Fibroblast of the aortic adventitia (primary cell): ENCODE measurements at regions not wholly inside any gene's neighbourhood (a gene's known extent, or its start where the extent isn't known, plus 50 kb on each side); places are given as distances from the start of the nearest gene placed in this dataset.

Experiments used
- DNase-seq: peaks from one replicate; pipeline ENCODE4 v3.0.0-alpha.2; 2010; ENCODE audit warnings: low read depth
- H3K4me3 ChIP-seq: 2 replicates; pipeline ENCODE4 v1.5.1; 2011; ENCODE audit warnings: low read depth, mild to moderate bottlenecking, control low read depth, low read length, moderate library complexity
- TF ChIP-seq, protein P1 (sequence below): IDR thresholded peaks from 2 replicates; pipeline ENCODE4 v1.5.1; 2011; ENCODE audit warnings: mild to moderate bottlenecking, low read length, control low read depth, inconsistent platforms; ENCODE audit not compliant: insufficient read depth

DNA sequence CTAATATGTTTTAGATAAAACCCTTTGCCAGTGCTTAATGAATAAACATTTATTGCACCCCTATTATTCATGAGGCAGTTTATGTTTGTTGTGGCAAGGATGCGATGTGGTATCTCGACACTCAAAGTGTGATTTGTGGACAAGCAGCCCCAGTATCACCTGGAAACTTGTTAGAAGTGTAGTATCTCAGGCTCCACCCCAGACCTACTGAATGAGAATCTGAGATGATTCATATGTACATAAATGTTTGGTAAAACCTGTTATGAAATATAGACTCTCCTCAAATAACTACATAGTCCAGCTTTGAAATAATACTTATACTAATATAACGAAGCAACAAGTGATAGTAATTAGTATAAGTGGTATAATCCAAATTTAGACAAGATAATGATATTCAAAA lies 914.8 kb downstream of the TUSC7 start:
- no peak for DNase-seq
- TF ChIP-seq, protein P1, sequence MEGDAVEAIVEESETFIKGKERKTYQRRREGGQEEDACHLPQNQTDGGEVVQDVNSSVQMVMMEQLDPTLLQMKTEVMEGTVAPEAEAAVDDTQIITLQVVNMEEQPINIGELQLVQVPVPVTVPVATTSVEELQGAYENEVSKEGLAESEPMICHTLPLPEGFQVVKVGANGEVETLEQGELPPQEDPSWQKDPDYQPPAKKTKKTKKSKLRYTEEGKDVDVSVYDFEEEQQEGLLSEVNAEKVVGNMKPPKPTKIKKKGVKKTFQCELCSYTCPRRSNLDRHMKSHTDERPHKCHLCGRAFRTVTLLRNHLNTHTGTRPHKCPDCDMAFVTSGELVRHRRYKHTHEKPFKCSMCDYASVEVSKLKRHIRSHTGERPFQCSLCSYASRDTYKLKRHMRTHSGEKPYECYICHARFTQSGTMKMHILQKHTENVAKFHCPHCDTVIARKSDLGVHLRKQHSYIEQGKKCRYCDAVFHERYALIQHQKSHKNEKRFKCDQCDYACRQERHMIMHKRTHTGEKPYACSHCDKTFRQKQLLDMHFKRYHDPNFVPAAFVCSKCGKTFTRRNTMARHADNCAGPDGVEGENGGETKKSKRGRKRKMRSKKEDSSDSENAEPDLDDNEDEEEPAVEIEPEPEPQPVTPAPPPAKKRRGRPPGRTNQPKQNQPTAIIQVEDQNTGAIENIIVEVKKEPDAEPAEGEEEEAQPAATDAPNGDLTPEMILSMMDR, result no peak

GRCh38 chr3:117625174-117625573 lies 915.6 kb downstream of the TUSC7 start:
- TF ChIP-seq, protein P1, result no peak
- H3K4me3 ChIP-seq, result no peak overlapping the region
- DNase-seq, result no peak

More for the DNA sequence above, 914.8 kb downstream of the TUSC7 start:
- H3K4me3 ChIP-seq, result no peak overlapping the region

GRCh38 chr3:117626577-117626976 lies 917.0 kb downstream of the TUSC7 start:
- no peak for DNase-seq
- no peak overlapping the region for H3K4me3 ChIP-seq
- TF ChIP-seq, protein P1, result no peak

GRCh38 chr3:117628823-117629291 lies 919.3 kb downstream of the TUSC7 start:
- TF ChIP-seq, protein P1, result no peak
- DNase-seq, result peak; percentile 93
- no peak overlapping the region for H3K4me3 ChIP-seq

- TF ChIP-seq, protein P1, result no peak
- DNase-seq, result no peak
These were observed 919.9 kb downstream of the TUSC7 start for GRCh38 chr3:117629505-117629904.

DNA sequence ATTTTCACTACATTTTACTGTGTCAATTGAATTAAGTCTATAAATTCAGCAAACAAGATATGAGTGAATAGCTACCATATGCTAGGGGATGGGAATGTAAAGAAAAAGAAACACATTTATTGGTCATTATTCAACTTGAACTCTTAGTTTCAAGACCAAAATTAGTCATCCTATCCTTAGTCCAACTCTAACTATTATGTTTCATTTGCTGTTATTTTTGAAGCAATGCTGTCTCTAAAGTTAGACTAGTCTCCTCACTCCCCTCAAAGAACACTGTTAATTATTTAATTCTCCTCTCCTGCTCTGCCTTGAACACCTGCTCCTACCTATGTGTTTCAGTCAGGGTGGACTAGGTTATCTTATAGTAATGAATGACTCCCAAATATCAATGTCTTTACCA lies 920.9 kb downstream of the TUSC7 start:
- H3K4me3 ChIP-seq, result no peak overlapping the region
- TF ChIP-seq, protein P1, result no peak
- no peak for DNase-seq

More at GRCh38 chr3:117629505-117629904, 919.9 kb downstream of the TUSC7 start:
- no peak overlapping the region for H3K4me3 ChIP-seq

GRCh38 chr3:117630885-117631284 lies 921.3 kb downstream of the TUSC7 start:
- peak; percentile 34 for DNase-seq
- TF ChIP-seq, protein P1, result no peak
- no peak overlapping the region for H3K4me3 ChIP-seq
